HEK293 (cell line): ENCODE measurements at regions not wholly inside any gene's neighbourhood (a gene's known extent, or its start where the extent isn't known, plus 50 kb on each side); places are given as distances from the start of the nearest gene placed in this dataset.
A peak's percentile ranks its signal among the peaks of the same experiment; 100 is the strongest.

Experiments used
- EGR2 ChIP-seq: fragments of 450-650 bp; formaldehyde crosslinking; IDR thresholded peaks from 2 replicates; pipeline ENCODE4 v1.5.1; 2016; ENCODE audit warnings: low read depth, missing biosample characterization, missing genetic modification characterization
- HIC1 ChIP-seq: fragments of 450-650 bp; formaldehyde crosslinking; IDR thresholded peaks from 2 replicates; pipeline ENCODE4 v1.5.1; 2016; ENCODE audit warnings: missing biosample characterization, missing genetic modification characterization
- KLF9 ChIP-seq: fragments of 450-650 bp; formaldehyde crosslinking; IDR thresholded peaks from 2 replicates; pipeline ENCODE4 v1.5.1; 2016; ENCODE audit warnings: missing biosample characterization, missing genetic modification characterization, low read depth
- MZF1 ChIP-seq: fragments of 450-650 bp; formaldehyde crosslinking; IDR thresholded peaks from 2 replicates; pipeline ENCODE4 v1.5.1; 2017; ENCODE audit warnings: missing biosample characterization, missing genetic modification characterization, borderline replicate concordance
- REST ChIP-seq: fragments of 450-650 bp; formaldehyde crosslinking; IDR thresholded peaks from 2 replicates; pipeline ENCODE4 v1.5.1; 2016; ENCODE audit warnings: missing biosample characterization, missing genetic modification characterization
- TSHZ1 ChIP-seq: fragments of 450-650 bp; formaldehyde crosslinking; IDR thresholded peaks from 2 replicates; pipeline ENCODE4 v1.5.1; 2016; ENCODE audit warnings: missing biosample characterization, missing genetic modification characterization, borderline replicate concordance
- WT1 ChIP-seq: fragments of 450-650 bp; formaldehyde crosslinking; IDR thresholded peaks from 2 replicates; pipeline ENCODE4 v1.5.1; 2016; ENCODE audit warnings: missing biosample characterization, missing genetic modification characterization
- ZBTB1 ChIP-seq: fragments of 450-650 bp; formaldehyde crosslinking; IDR thresholded peaks from 2 replicates; pipeline ENCODE4 v1.5.1; 2016; ENCODE audit warnings: missing biosample characterization, missing genetic modification characterization
- ZBTB49 ChIP-seq: fragments of 450-650 bp; formaldehyde crosslinking; IDR thresholded peaks from 2 replicates; pipeline ENCODE4 v1.5.1; 2016; ENCODE audit warnings: missing biosample characterization, missing genetic modification characterization, low read depth
- ZBTB8A ChIP-seq: fragments of 450-650 bp; formaldehyde crosslinking; IDR thresholded peaks from 2 replicates; pipeline ENCODE4 v1.5.1; 2016; ENCODE audit warnings: missing biosample characterization, missing genetic modification characterization
- ZNF112 ChIP-seq: fragments of 450-650 bp; formaldehyde crosslinking; IDR thresholded peaks from 2 replicates; pipeline ENCODE4 v1.5.0; 2017; ENCODE audit warnings: missing biosample characterization, missing genetic modification characterization
- ZNF138 ChIP-seq: fragments of 450-650 bp; formaldehyde crosslinking; IDR thresholded peaks from 2 replicates; pipeline ENCODE4 v1.5.1; 2016; ENCODE audit warnings: missing biosample characterization, missing genetic modification characterization, borderline replicate concordance
- ZNF140 ChIP-seq: fragments of 450-650 bp; formaldehyde crosslinking; IDR thresholded peaks from 2 replicates; pipeline ENCODE4 v1.5.1; 2016; ENCODE audit warnings: missing biosample characterization, missing genetic modification characterization
- ZNF184 ChIP-seq: fragments of 450-650 bp; IDR thresholded peaks from 2 replicates; pipeline ENCODE4 v1.5.1; 2018; ENCODE audit warnings: missing biosample characterization, mild to moderate bottlenecking, missing genetic modification characterization
- ZNF2 ChIP-seq: fragments of 450-650 bp; formaldehyde crosslinking; IDR thresholded peaks from 2 replicates; pipeline ENCODE4 v1.5.1; 2016; ENCODE audit warnings: missing biosample characterization, missing genetic modification characterization
- ZNF266 ChIP-seq: fragments of 450-650 bp; formaldehyde crosslinking; IDR thresholded peaks from 2 replicates; pipeline ENCODE4 v1.5.1; 2016; ENCODE audit warnings: missing biosample characterization, missing genetic modification characterization, low read depth
- ZNF302 ChIP-seq: fragments of 450-650 bp; formaldehyde crosslinking; IDR thresholded peaks from 2 replicates; pipeline ENCODE4 v1.5.1; 2016; ENCODE audit warnings: missing biosample characterization, missing genetic modification characterization, low read depth
- ZNF362 ChIP-seq: fragments of 450-650 bp; formaldehyde crosslinking; IDR thresholded peaks from 2 replicates; pipeline ENCODE4 v1.5.1; 2016; ENCODE audit warnings: missing biosample characterization, missing genetic modification characterization
- ZNF366 ChIP-seq: fragments of 450-650 bp; formaldehyde crosslinking; conservative IDR thresholded peaks from 2 replicates; pipeline ENCODE4 v1.5.1; 2016; ENCODE audit warnings: missing biosample characterization, missing genetic modification characterization
- ZNF473 ChIP-seq: fragments of 450-650 bp; formaldehyde crosslinking; IDR thresholded peaks from 2 replicates; pipeline ENCODE4 v1.5.1; 2017; ENCODE audit warnings: missing biosample characterization, missing genetic modification characterization
- ZNF585B ChIP-seq: fragments of 450-650 bp; formaldehyde crosslinking; IDR thresholded peaks from 2 replicates; pipeline ENCODE4 v1.5.1; 2016; ENCODE audit warnings: missing biosample characterization, missing genetic modification characterization
- ZNF596 ChIP-seq: fragments of 450-650 bp; IDR thresholded peaks from 2 replicates; pipeline ENCODE4 v1.5.0; 2018; ENCODE audit warnings: missing biosample characterization, mild to moderate bottlenecking, missing genetic modification characterization, moderate library complexity
- ZNF692 ChIP-seq: fragments of 450-650 bp; formaldehyde crosslinking; IDR thresholded peaks from 2 replicates; pipeline ENCODE4 v1.5.1; 2016; ENCODE audit warnings: missing biosample characterization, missing genetic modification characterization
- ZNF747 ChIP-seq: fragments of 450-650 bp; formaldehyde crosslinking; IDR thresholded peaks from 2 replicates; pipeline ENCODE4 v1.5.1; 2016; ENCODE audit warnings: missing biosample characterization, missing genetic modification characterization

- TF ChIP-seq ZBTB8A (tag by site-specific recombination) (peak; percentile 91), WT1 (peak; percentile 18; the same call in 1 of the 2 replicates), ZBTB1 (tag by site-specific recombination) (no peak), ZNF140 (tag by site-specific recombination) (no peak), EGR2 (peak; percentile 71), KLF9 (tag by site-specific recombination) (no peak; the same call in 1 of the 2 replicates), ZNF585B (tag by site-specific recombination) (peak; percentile 33; the same call in 1 of the 2 replicates), TSHZ1 (tag by site-specific recombination) (0 out of 2 replicates have a peak, but pooled peaks have one; percentile 37), ZNF747 (tag by site-specific recombination) (no peak), ZNF302 (tag by site-specific recombination) (no peak; the same call in 1 of the 2 replicates), ZNF692 (peak; percentile 93), ZNF184 (no peak), ZNF366 (tag by site-specific recombination) (no peak; the same call in 1 of the 2 replicates), ZNF138 (no peak), ZNF362 (no peak), REST (peak; percentile 43; the same call in 1 of the 2 replicates), MZF1 (peak; percentile 59; the same call in 1 of the 2 replicates), ZNF112 (tag by site-specific recombination) (no peak), HIC1 (tag by site-specific recombination) (peak; percentile 78), ZNF266 (tag by site-specific recombination) (no peak), ZNF596 (tag by site-specific recombination) (no peak), ZNF473 (tag by site-specific recombination) (no peak), ZBTB49 (tag by site-specific recombination) (no peak), ZNF2 (tag by site-specific recombination) (peak; percentile 96)
Observed at GRCh38 chr1:241423541-241424479, 66.8 kb upstream of the RGS7 start (continued).
